ENCODE measurements at regions not wholly inside any gene's neighbourhood (a gene's known extent, or its start where the extent isn't known, plus 50 kb on each side); places are given as distances from the start of the nearest gene placed in this dataset.

DNA sequence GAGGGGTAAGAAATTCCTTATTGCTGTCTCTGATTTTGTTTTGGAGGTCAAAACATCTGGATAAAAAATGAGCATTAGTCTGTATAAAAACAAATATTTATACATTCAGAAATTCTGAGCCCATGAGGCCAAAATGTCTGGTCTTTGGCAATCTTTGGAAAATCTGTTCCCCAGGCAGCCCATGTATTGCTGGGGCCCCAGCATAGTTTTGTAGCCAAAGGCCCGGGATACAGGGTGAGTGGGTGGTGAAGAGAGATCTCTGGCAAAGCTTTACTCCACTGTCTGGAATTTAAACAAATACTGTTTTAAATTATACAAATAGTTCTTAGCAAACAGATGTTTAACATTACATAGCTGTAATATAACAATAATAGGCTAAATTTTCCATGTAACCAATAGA is 134.7 kb upstream of the GALNT17 start:
- Histone ChIP-seq H2AFZ (ENCODE audit: low read depth, low read length, severe bottlenecking) (no peak overlapping the region), H3K9me2 (replicated peaks; ENCODE audit: insufficient read depth, low read length) (no peaks in the 10 kb centered on the region), H3K79me2 (ENCODE audit: insufficient read depth, low read length) (no peaks in the 10 kb centered on the region), H3K27ac (ENCODE audit: low read depth, low read length) (no peak overlapping the region), H3K4me2 (ENCODE audit: low read depth, low read length, poor library complexity, severe bottlenecking) (no peak overlapping the region), H4K20me1 (ENCODE audit: low read depth, low read length) (no peaks in the 10 kb centered on the region), H3K9ac (ENCODE audit: low read length) (no peak overlapping the region), H3K27me3 (ENCODE audit: low read length) (no peaks in the 10 kb centered on the region), H3K4me3 (ENCODE audit: insufficient read depth, low read length, poor library complexity, severe bottlenecking) (no peak overlapping the region), H3K36me3 (ENCODE audit: low read length) (no peaks in the 10 kb centered on the region), H3F3A (ENCODE audit: insufficient read depth) (no peaks in the 10 kb centered on the region), H3K9me3 (ENCODE audit: insufficient read depth, low read length) (no peaks in the 10 kb centered on the region)
- no peak for TF ChIP-seq EZH2phosphoT487 (conservative IDR thresholded peaks at IDR 0.05; ENCODE audit: low read length)
- TF ChIP-seq, protein P1, sequence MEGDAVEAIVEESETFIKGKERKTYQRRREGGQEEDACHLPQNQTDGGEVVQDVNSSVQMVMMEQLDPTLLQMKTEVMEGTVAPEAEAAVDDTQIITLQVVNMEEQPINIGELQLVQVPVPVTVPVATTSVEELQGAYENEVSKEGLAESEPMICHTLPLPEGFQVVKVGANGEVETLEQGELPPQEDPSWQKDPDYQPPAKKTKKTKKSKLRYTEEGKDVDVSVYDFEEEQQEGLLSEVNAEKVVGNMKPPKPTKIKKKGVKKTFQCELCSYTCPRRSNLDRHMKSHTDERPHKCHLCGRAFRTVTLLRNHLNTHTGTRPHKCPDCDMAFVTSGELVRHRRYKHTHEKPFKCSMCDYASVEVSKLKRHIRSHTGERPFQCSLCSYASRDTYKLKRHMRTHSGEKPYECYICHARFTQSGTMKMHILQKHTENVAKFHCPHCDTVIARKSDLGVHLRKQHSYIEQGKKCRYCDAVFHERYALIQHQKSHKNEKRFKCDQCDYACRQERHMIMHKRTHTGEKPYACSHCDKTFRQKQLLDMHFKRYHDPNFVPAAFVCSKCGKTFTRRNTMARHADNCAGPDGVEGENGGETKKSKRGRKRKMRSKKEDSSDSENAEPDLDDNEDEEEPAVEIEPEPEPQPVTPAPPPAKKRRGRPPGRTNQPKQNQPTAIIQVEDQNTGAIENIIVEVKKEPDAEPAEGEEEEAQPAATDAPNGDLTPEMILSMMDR (IDR thresholded peaks at IDR 0.05; ENCODE audit: insufficient read depth, low read length, poor library complexity, severe bottlenecking), result no peak

DNA sequence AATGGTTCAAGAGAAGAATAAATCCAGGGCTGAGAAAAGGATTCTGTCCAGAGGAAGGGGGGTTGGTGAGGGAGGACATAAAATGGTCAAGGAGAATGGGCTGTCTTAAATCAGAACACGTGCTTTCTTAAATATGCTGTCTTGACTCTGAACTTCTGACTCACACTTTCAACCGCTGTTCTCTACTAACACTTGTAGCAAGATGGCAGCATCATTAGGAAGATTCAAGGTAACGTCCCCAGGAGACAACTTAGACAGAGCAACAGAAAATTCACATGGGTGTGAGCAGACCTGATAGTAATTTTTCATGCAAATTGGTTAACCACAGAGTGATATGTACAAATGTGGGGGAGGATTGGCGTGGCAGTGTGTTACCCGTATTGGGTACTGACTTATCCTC is 126.8 kb upstream of the GALNT17 start:
- no peaks in the 10 kb centered on the region for H3K36me3 ChIP-seq (ENCODE audit: low read length)
- no peaks in the 10 kb centered on the region for H3K79me2 ChIP-seq (ENCODE audit: insufficient read depth, low read length)
- H3K4me3 ChIP-seq (ENCODE audit: insufficient read depth, low read length, poor library complexity, severe bottlenecking), result no peak overlapping the region
- no peak overlapping the region for H3K27ac ChIP-seq (ENCODE audit: low read depth, low read length)
- no peak for TF ChIP-seq EZH2phosphoT487 (conservative IDR thresholded peaks at IDR 0.05; ENCODE audit: low read length)
- TF ChIP-seq, protein P1 (IDR thresholded peaks at IDR 0.05; ENCODE audit: insufficient read depth, low read length, poor library complexity, severe bottlenecking), result no peak
- no peak overlapping the region for H3K4me2 ChIP-seq (ENCODE audit: low read depth, low read length, poor library complexity, severe bottlenecking)
- H3K9me3 ChIP-seq (ENCODE audit: insufficient read depth, low read length), result no peaks in the 10 kb centered on the region
- H2AFZ ChIP-seq (ENCODE audit: low read depth, low read length, severe bottlenecking), result no peak overlapping the region
- no peaks in the 10 kb centered on the region for H3F3A ChIP-seq (ENCODE audit: insufficient read depth)
- no peaks in the 10 kb centered on the region for H3K9me2 ChIP-seq (replicated peaks; ENCODE audit: insufficient read depth, low read length)
- H3K27me3 ChIP-seq (ENCODE audit: low read length), result no peaks in the 10 kb centered on the region
- H3K9ac ChIP-seq (ENCODE audit: low read length), result no peak overlapping the region
- H4K20me1 ChIP-seq (ENCODE audit: low read depth, low read length), result no peaks in the 10 kb centered on the region

DNA sequence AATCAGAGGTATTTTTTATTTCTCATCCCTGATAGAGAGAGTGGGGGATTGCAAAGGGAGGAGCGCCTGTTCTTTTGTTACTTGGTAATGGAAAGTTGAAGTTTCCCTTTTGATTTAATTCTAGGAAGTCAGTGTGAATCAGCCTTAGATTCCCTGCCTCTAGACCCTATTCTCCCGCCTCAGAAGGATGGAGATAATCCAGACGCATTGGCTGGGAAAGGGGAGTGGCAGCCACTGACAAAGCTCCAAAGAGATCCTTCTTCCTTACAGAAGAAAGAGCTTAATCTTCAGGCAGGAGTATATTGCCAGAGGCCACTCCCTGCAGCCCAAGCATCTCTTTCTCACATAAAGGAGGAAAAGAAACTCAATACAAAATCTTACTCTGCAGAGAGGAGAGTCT is 122.3 kb upstream of the GALNT17 start:
- Histone ChIP-seq H3K79me2 (ENCODE audit: insufficient read depth, low read length) (no peaks in the 10 kb centered on the region), H3F3A (ENCODE audit: insufficient read depth) (no peaks in the 10 kb centered on the region), H3K9me2 (replicated peaks; ENCODE audit: insufficient read depth, low read length) (no peaks in the 10 kb centered on the region), H3K27ac (ENCODE audit: low read depth, low read length) (no peak overlapping the region), H3K4me3 (ENCODE audit: insufficient read depth, low read length, poor library complexity, severe bottlenecking) (no peak overlapping the region), H3K9ac (ENCODE audit: low read length) (no peak overlapping the region), H3K4me2 (ENCODE audit: low read depth, low read length, poor library complexity, severe bottlenecking) (no peak overlapping the region), H3K27me3 (ENCODE audit: low read length) (no peaks in the 10 kb centered on the region), H3K36me3 (ENCODE audit: low read length) (no peaks in the 10 kb centered on the region), H3K9me3 (ENCODE audit: insufficient read depth, low read length) (no peaks in the 10 kb centered on the region), H4K20me1 (ENCODE audit: low read depth, low read length) (no peaks in the 10 kb centered on the region), H2AFZ (ENCODE audit: low read depth, low read length, severe bottlenecking) (no peak overlapping the region)
- TF ChIP-seq EZH2phosphoT487 (conservative IDR thresholded peaks at IDR 0.05; ENCODE audit: low read length), result no peak
- TF ChIP-seq, protein P1 (IDR thresholded peaks at IDR 0.05; ENCODE audit: insufficient read depth, low read length, poor library complexity, severe bottlenecking), result no peak
